ENCODE measurements at regions not wholly inside any gene's neighbourhood (a gene's known extent, or its start where the extent isn't known, plus 50 kb on each side); places are given as distances from the start of the nearest gene placed in this dataset.

DNA sequence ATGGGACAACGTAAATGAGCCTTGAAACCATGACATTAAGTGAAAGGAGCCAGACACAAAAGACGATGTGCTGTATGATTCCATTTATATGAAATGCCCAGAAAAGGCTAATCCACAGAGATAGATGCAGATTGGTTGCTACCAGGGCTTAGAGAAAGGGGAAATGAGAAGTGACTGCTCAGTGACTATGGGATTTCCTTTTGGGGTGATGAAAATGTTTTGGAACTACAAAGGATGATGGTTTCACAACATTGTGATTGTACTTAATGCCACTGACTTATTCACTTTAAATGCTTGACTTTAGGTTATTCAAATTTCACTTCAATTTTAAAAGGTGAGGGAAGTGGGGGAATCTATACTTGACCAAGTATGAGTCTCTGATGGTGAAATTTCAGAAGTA is 414.3 kb downstream of the SETD4 start:
- DNase-seq (ENCODE audit: low read depth), result no peak

DNA sequence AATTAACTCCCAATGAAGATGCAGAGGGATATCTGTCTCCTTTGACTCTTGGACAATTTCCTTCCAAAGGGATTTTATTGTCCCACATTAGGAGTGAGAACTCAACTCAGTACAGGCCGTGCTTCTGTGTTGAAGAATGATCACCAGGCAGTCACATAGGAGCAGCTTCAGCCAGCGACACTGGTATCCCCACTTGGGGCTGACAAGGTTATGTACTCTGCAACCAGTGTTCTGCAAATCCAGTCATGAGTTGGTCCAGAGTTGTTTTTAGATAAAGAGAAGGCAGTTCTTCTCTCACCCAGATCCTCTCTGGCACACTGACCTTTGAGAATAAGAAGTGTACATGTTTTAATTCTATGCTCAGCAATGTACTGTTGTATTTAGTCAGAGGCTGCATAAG is 415.8 kb downstream of the SETD4 start:
- DNase-seq (ENCODE audit: low read depth), result no peak

DNA sequence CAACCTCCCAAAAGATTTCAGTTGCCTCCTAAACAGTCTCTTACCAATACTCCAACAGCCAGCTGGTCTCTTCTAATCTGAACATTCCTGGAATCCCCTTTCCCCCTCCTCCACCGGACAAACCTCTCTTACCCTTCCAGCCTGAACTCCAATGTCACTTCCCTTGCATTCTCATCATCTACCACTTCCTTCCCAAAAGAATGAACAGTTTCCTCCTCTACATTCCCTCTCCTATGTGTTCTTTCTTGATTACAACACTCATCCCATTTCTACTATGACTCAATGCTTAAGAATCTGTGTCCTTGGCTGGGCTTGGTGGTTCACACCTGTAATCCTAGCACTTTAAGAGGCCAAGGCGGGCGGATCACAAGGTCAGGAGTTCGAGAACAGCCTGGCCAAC is 417.1 kb downstream of the SETD4 start:
- DNase-seq (ENCODE audit: low read depth), result peak; percentile 65

DNA sequence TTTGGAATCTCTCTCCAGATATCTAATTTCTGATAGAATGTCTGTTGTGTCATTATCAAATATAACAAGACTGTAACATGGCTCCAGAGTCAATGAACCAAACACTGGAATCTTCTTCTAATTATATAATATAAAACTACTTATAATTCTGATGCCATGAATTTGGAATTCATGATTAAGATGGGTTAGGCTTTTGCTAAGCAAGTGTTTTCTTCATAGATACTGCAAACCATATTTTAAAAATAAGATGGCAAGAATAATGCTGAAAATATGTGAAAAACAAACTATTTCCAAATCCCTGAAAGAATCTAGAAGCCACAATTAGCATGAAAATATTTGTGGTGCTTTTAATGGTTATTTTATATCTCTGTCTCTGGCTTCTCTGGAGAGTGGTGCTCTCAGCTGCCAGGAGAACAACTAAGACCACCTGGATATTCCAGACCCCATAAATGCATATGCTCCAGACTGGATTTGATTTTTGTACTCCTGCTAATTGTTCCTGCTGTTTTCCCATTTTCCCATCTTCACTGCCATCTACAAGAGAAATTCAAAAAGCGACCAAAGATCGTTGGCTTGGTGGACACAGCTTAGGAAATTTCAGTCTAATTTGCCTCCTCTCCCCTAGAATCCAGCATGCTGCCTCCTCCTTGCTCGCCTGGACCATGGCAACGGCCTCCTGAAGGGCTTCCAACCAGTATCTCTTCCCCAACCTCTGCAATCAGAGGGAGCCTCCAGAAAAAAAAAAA is 418.9 kb downstream of the SETD4 start:
- DNase-seq (ENCODE audit: low read depth), result no peak

DNA sequence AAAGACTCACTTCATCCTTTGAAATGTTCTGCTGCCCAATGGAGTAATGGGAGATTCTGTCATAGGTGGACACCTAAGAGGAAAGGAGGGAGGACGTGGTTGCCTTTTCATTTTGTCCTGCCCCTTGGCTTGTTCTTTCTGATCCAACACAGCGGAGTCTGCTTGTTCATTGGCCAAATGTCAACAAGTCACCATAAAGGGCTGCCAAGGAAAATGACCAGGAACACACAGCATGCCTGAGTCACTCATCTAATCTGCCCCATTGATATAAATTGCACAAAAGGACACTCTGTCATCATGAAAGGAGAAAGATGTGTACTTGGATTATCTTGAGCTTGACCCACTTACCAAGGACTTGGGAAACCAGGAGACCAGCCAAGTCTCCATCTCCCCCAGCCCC is 422.9 kb downstream of the SETD4 start:
- no peak for DNase-seq (ENCODE audit: low read depth)

DNA sequence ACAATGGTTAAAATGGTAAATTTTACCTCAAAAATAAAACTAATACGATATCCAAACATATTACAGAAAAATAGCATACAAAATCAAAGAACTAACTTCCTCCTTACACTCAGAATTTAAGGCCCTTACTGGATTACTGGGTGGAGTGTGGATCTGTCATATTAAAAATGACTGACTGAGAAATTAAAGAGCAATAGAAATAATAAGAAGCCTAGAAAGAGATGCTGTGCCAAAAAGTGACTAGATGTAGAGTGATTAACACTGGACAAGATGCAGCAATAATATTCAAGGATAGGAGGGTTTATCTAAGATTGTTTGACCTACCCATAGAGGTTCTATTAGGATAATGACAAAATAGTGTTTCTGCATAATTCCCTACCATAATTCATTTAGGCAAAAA is 424.3 kb downstream of the SETD4 start:
- no peak for DNase-seq (ENCODE audit: low read depth)

DNA sequence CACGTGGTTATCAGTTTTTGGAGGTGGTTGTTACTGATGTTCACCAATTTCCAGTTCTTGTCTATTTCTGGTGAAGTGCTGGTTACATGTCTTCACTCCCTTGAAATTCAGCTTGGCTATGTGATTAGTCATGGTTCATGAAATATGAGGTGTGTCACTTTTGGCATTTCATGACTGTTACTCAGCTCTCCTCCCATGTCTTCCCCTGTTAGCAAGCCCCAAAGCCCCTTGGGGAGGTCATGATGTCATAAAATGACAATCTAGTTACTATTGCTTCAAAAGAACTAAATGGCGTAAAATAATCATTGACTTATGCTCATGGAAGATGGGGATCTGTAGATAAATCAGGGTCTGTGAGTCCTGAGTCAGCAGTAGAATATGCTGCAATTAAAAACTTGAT is 425.1 kb downstream of the SETD4 start:
- peak; percentile 71 for DNase-seq (ENCODE audit: low read depth)

DNA sequence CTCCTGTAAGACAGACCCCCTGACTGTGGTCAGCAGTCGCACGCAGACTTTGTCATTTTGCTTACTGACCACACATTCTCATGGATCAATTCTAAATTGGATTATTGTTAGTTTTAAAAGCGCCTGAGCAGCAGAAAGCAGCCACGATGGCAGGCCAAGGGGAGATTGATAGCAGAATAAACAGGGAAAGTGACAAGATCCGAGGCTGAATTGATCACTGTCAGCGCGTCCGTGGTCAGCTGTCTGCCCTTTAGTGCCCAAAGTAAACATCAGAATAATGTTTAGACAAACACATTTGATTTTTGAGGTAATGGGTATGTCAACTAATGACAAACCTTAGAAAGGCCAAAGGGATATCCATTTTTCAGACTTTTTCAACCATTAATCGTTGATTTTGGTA is 426.8 kb downstream of the SETD4 start:
- DNase-seq (ENCODE audit: low read depth), result no peak

DNA sequence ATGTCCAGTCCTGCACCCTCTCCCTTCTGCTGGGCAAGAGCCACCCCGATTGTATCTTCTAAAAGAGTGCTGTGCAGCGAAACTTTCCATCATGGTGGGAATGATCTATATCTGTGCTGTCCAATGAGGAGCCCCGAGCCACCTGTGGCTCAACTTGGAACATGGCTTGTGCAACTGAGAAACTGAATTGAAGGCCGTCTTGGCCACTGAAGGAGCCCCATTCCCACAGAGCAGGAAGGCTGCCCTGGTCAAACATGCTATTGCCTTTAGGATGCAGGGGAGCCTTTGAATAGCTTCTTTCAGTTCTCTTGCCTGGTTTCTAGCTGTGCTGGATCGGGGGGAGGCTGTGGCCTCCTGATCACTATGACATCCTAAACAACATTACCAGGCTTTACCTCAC is 427.6 kb downstream of the SETD4 start:
- no peak for DNase-seq (ENCODE audit: low read depth)

DNA sequence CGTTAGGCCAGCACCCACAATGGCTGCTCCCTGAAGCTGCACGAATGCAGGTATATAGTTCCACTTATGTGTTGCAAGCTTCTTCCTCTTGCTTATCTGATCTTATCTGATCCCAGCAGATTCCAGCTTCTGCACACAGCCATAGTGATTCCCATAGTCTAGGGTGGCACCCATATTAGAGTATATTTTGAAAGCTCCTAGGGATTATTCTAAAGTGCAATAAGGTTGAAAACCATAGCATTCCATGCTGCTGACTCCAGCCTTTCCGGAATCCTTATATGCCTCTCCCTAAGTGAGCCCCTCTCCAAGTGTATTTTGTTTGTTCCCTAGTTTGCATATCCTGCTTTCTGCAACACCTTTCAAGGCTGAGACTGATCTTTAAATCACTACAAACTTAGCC is 432.0 kb downstream of the SETD4 start:
- DNase-seq (ENCODE audit: low read depth), result no peak

DNA sequence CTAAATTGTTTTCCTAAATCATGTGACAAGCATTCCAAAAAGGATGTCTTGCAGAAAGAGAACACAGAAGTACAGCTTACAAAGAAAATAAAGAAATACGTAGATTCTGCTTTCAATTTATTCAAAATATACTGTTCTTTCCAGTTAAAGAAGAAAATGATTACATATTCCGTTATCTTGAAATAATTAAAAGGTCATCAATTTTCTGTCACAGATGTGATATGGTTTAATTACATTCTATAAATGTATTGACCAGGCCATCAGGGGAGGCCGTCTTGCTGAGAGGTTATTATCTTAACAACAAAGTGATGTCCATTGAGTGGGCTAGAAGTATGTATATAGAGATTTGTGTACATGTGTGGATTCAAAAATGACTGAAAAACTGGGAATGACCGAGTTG is 432.9 kb downstream of the SETD4 start:
- no peak for DNase-seq (ENCODE audit: low read depth)

DNA sequence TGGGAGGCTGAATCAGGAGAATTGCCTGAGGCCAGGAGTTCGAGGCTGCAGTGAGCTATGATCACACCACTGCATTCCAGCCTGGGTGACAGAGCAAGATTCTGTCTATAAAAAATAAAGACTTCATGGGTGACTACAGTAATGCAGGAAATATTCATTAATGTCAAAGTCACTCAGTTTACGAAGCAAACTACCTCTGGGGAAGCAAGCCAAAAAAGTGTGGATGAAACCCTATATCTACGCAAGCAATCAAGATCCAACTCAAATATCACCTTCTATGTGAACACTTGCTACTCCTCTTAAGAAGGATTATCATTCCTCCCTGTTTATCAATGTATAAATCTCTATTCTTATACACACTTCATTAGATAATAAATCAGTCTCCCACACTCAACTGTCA is 434.8 kb downstream of the SETD4 start:
- DNase-seq (ENCODE audit: low read depth), result no peak

DNA sequence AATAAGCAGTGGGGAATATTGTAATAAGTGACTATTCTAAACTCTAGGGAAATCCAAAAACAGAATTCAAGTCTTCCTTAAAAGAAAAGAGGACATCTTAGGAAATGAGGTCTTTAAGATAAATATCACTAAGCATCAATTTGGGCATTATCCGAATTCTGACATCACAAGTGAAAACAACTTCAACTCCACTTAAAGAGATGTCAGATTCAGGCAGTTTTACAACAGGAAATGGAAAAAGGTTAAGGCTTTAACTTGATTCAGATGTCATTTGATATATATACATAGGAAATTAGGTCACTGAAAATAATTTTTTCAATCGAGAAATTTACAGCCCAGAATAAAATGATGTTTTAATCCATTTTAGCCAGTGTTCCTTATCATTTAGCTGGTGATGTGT is 435.4 kb downstream of the SETD4 start:
- DNase-seq (ENCODE audit: low read depth), result no peak

DNA sequence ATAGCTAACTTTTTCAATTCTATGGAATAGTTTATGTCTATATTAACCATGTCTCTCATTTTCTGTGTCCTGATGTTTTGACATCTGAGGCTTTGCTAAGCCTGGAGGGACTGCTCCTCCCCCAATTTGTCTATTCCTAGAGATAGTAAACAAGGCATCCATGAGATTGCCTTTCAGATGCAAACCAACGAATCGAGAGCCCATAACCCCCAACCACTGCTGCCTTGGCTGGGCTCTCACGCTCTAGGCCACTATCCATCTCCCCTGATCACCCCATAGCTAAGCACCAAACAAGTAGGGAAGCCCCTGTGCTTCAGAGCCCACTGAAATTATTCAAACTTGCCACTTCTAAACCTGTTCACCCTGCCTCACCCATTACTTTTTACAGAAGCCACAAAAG is 437.7 kb downstream of the SETD4 start:
- no peak for DNase-seq (ENCODE audit: low read depth)

DNA sequence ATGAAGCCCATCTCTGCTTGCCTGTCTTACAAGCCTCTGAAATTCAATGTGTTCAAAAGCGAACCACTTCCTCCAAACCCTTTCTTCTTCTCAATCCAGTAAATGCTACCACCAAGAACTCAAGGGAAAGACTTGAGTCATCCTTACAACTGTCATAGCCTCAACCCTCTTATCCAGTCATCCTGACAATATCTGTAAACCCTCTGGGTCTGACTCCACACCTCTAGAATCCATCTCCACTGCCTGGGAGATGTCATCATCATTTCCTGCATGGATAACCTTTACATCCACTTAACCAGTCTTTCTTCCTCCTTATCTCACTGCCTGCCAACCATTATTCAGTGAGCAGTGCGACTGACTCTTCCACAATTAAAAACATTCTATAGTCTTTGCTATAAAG is 441.1 kb downstream of the SETD4 start:
- peak; percentile 62 for DNase-seq (ENCODE audit: low read depth)

DNA sequence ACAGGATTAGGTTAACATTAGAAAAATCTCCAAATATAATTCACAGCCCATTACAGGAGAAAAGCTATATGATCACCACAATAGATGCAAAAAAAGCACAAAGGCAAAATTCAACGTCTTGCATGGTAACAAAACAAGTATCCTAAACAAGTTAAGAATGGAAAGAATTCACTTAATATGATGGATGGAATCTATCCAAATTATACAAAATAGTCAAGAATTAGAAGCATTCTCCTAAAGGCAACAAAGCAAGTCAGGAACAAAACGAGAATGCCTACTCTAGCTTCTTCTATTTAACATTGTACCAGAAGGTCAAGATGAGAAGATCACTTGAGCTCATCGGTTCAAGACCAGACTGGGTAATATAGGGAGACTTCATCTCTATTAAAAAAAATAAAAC is 442.8 kb downstream of the SETD4 start:
- no peak for DNase-seq (ENCODE audit: low read depth)

DNA sequence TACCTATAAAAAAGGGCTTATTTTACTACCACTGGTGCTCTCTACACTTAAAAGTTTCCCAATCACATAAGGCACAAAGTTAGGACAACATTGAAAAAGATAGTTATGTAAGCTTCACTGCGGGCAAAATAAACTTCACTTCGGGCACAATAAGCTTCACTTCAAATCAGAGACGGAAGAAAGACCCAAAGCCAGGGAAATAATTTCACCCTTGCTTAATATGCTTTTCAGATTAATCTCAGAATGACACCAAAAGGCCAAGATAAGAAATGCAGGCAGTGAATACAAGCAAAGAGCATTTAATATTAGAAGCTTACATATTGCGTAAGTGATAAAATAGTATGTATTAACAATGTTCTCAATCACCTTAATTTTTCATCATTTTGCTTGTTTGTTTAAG is 444.2 kb downstream of the SETD4 start:
- DNase-seq (ENCODE audit: low read depth), result peak; percentile 22

DNA sequence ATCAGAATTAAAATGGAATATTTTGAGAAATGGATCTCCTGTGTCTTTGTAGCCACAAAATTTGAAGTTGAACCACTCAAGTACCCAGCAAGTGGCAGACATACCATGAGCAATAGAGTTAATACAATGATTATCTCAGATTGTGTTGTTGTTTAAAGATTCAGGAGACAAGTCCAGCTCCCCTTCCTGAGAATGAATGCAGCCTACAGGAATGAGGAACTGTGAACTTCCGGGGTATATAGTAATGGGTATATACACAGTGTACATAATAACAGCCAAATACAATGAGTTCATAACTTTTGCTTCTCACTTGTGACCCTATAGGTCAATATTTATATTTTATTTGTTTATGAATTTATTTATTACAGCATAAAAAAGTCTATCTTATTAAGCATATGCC is 445.0 kb downstream of the SETD4 start:
- DNase-seq (ENCODE audit: low read depth), result no peak

DNA sequence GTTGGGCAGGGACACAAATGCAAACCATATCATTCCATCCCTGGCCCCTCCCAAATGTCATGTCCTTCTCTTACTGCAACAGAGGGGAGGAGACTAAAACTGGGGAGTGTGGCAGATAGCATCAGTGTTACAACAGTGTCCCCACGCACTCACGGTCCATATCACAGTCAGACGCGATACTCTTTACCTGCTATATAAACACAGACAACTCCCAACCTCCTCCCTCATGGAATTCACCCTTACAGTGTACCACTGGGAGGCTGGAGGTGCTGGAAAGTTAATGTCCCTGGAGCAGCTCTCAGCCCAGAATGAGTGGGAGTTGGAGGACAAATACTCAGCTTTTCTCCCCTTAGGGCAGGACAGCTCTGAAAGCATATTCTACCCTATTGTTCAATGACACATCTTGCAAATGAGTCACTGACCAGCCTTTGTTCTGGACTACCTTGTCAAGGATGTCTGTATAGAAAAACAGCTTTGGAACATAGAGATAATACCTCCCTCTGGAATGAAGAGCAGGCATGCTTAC is 445.9 kb downstream of the SETD4 start:
- DNase-seq (ENCODE audit: low read depth), result peak; percentile 86

DNA sequence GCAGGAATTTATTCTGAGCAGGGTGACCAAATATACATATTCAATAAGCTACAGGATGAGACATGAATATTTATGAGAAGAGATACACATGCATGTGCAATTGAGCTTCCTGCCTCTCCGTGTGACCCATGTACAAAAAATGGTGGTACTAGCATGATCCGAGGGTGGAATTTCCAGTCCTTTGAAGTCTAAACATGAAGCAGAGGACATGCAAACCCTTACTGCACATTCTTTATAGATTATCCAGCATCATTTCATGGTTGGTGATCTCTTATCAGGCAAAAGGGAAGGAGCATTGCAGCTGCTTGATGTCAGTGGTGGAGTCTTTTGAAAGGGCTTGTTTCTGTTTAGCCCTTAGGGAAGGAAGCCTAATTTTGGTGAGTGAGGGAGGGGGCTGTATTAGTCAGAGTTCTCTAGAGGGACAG is 448.6 kb downstream of the SETD4 start:
- DNase-seq (ENCODE audit: low read depth), result no peak

DNA sequence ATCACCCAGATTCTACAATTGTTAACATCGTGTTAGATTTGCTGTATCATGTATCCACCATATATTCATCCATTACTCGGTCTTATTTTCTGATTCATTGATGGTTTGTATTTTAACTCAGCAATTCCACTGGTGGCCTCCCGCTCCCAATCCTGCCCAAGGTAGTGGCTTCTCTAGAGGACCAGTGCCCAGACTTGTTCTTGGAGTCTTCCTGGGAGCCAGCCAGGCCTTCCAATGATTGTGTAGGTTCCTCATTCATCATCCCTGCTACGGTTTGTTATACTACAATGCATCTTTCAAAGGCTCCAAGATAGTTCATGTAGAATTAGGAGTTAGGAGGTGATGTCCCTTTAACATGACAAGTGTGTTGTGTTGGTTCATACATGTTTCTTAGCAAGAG is 451.1 kb downstream of the SETD4 start:
- DNase-seq (ENCODE audit: low read depth), result no peak

DNA sequence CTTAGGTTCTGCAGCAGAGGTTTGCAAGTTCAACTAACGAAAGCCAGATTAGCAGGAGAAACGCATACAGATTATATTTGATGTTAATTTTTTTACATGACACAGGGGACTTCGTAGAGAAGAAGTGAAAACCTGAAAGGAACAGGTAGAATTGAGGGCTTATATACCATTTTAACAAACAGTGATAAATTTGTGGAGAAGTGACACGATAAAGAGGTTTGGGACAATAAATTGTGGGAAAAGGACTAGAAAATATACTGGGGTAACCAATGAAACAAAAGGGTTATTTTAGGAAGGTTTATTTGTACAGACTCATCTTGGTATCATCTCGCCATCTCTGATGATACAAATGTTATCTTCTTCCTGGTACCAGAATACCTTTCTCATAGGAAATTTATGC is 452.9 kb downstream of the SETD4 start:
- no peak for DNase-seq (ENCODE audit: low read depth)

DNA sequence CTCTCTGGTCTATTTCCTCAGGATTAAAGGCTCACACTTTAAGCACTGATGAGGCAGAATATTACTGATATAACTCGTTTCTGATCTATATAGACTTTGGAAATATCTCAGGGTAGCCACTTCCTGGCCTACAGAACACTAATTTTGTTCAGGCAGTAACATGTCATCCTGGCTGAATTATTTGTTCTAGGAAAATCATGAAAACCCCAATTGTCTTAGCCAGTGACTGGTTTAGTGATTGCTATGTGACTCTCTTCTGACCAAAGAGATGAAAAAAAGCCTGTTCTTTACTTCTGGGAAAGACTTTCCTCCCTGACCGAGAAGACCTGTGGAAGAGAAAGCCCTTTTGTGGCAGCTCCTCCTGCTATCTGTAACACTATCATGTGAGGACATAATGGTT is 453.7 kb downstream of the SETD4 start:
- no peak for DNase-seq (ENCODE audit: low read depth)

DNA sequence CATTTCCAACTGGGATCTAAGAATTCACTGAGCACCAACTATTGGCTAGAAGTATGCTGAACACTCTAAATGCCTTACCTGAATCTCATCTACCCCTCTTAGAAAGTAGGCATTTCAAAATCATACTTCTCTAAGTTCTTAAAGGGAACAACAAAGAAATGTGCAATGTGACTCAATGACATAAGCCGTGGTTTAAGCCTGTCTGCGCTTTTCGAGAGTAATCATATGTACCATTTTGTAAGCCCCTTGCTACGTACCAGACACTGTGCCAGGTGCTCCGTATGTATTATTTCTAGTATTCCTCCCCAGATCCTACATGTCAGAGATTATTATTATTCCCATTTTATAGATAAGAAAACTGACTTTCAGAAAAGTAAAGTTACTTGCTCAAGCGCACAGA is 454.2 kb downstream of the SETD4 start:
- no peak for DNase-seq (ENCODE audit: low read depth)
